ENCODE measurements at regions not wholly inside any gene's neighbourhood (a gene's known extent, or its start where the extent isn't known, plus 50 kb on each side); places are given as distances from the start of the nearest gene placed in this dataset.

DNA sequence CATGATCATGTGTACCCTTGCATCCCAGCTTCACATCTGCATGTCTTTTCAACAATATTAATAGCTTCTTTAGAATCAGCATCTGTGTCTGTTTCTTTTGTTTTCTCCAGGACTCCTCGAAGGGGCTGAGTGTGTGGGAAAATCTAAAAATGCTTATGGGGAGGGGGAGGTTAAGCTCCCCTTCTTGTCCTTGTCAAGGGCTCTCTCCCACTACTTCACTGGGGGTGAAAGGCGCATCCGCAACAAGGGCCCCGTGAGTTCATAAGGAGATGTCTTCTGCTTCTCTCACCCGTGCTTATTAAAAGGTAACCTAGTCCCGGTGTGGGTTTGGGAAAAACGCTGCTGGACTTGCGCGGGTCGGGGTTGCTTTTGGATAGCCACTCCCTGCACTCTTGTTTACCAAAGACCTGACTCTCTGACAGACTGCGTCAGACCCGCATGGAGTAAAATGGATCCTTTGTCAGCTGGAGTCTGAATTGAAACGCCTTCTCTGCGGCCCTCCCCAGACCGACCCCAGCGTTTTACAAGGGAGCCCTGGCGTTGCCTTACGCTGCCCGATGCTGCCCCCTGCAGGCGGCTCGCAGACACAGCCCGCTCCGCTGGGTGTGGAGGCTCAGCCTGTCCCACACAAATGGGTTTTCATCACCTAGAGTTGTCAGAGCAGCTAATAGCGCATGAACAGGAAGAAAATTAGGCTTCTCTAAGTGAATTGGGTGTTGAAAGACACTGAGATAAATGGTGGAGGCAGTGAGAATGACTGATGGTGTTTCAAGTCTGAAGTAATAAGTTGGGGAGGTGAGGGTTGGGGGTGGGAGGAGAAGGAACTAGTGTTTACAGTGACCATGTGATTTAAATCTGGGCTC, 53.8 kb downstream of the IER5 start:
- DNase-seq: peak; percentile 85

DNA sequence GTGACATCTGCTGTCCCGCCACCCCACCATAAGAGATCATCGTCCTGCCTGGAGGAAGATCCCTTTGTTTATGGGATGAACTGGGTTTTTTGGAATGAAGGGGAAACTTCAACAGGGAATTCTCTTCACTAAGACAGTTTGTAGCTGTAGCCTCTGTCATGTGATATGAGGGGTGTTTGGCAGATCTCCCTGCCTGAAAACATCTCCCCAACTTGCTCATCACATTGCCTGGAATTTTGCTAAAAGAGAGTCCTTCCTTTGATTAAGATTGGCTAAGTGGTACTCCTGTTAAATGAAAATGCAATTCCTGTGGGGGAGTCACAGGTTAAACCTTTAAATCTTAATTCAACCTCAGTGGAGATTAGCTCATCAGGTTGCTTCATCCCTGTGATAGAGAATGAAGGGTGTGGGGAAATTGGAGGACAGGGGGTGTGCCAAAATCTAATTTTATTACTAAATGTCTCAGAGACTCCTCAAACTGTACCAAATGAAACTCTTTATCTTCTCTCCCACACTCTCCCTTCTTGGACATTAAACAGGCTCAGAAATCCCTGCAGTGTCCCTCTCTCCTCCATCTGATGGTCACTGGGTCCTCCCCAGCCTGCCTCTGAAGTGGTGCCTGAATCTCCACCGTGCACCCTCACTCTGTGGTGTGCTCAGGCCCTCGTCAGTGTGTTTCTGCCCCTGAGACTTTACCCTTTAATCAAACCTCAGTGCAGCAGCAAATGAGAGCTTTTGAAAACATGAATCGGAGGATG, 54.8 kb downstream of the IER5 start:
- DNase-seq: no peak

DNA sequence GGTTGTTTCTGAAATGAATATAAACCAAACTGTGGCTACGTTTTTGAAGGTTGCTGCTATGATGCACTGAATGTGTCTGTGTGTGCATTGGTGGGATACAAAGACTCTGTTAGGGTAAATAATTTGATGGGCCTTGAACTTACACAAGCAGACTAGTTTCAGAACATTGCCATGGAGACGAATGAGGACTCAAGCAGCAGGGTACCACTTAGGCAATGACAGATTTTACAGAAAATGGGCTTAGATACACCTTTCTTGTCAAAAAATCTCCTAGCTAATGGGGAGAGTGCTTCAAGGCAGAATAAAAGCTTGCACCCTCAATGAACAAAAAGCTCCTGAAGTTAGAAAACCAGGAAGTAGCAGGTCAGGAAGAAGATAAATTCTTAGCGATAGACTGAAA, 55.7 kb downstream of the IER5 start:
- DNase-seq: no peak

DNA sequence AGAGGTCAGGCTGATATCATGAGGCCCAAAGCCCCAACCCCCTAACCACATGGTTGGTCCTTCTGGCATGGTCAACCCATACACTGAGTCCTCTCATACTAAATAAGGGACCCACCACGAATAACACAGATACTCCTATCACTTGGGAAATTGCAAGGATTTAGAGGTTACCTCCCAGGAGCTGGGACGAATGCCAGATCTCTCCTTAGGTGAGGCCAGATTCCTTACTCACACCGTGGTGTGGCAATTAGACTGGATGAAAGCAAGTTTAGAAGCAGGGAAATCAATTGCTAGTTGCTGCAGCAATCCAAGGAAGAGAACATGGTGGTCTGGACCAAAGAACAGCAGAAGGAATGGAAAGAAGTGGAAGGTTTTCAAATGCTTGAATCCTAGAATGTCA, 60.1 kb downstream of the IER5 start:
- no peak for DNase-seq

DNA sequence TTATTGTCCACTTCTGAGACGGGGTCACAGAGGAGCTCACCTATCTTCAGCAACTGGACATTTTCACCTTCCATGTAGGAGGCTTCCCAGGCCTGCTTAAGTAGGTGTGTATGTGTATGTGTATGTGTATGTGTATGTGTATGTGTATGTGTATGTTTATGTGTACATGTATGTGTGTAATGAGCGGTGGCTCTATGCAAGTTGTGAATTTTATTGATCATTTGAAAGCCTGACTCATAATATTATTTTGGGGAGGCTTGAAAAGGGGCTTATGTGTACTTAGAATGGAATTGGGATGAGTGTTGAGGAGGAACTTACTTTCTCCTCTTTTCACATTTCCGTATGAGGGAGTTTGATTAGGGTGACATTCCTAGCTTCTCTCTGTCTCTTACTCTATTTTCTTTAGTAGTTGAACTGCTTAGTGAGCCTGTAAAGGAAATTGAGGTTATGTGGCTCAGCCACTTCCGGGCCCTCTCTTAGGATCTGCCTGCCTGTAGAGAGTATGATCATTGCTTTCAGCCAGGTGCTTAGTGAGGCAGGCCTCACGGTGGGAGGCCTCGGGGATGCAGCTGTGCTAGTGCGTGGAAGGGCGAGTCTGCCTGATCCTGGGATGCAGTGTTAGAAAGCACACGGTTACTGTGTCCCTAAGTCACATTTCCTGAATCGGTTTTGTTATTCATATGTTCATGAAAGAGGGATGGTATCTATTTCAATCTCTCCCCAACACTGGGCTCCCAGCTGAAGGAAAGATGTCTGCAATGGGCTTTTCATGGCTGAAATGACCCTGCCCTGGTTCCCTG, 61.0 kb downstream of the IER5 start:
- DNase-seq: peak; percentile 76

DNA sequence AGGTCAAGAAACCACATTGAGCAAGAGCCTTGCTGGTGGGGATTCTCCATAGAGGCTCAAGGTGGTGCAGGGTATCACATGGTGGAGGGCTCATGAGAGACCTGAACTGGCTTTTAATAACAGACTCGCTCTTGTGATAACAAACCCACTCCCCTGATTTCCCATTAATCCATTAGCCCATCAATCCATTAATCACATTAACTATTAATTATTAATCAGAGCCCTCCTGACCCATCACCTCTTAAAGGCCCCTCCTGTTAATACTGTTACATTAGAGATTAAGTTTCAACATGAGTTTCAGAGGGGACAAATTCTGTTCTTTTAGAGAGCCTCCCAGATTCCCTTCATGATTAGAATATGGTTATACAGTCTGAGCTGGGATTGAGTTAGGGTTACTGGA, 61.8 kb downstream of the IER5 start:
- no peak for DNase-seq

DNA sequence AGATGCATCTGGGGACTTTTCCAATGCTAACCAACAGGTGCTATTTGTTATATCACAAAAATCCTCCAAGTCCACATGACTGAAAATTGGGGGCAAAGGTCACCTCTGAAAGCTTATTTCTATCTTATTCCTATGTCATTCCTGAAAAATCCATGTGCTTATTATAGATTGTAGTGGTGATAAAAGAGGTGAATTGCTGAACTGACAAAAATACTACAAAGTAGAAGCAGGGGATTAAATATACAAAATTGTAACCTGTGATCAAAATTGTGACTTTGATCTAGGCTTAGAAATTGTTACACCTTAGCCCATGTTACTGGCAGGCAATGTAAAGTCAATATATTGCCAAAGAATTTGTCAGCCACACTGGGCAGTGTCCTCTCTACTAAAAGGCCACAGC, 62.3 kb downstream of the IER5 start:
- no peak for DNase-seq

DNA sequence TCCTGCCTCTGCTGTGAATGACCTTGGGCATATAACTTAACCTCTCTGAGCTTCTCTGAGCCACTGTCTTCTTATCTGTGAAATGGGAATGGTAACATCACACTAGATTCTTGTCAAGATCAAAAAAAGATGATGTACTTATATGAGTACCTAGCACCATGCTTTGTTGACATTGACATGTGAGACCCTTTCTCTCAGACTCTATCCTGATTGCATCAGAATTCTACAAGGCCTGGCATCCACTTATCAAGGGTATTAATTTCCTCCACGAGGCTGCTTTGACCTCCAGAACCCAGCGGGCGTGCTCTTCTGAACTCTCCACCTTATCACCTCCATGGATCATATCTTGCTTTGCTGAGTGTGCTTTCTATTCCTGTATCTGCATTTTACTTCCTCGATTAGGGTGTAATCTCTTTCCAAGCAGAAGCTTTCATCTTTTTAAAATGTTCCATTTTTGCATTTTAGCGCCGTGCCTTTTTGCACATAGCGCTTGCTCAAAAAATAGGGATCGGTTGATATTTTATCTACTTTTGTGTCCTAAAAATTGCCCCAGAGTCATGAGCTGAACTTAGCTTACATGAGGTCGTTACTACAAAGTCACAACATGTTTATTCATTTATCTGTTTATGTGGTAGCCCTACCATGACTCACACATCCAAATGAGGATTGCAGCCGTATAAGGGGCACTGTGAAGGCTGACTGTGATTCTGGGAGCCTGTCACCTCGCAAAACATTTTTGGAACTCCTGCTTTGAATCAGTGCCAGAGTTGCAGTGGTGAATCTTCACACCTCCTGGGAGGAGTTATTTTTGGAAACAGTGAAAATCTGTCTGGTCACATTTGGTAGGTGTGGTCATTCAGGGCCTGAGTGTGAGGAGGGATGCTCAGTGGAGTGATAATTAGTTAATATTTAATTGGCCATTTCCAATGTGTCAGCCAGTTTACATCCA, 63.2 kb downstream of the IER5 start:
- no peak for DNase-seq

DNA sequence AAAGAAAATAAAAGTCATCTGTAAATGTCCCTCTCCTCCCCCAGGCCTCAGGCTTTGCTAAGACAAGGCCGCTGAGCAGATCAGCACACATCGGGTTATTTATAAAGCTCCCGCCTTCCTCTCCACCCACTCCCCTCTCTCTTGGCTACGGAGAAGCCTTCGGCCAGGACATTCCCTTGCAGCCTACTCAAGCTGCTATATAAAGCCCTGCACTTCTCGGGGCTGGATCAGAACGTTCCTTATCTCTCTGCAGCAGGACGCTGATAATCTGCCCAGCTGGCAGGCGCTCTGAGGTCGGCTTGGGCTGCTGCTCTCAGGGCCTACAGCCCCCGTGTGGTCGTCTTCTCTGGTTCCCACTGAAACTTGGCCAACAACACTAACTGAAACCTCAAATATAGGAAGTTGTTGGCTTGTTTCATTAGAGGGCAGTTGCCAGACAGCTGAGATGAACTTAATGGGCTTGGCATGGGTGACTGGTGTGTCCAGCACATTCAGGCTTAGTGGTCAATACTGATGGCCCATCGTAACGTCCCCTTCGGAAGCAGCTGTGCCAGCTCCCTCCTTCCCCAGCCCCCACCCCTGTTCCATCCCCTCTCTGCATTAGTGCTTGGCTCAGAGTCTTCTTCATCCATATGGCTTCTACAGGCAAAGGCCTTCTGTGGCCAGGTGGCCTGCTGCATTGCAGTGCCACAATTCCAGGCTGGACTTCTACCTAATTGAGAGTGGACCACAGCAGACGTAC, 64.6 kb downstream of the IER5 start:
- DNase-seq: peak; percentile 43

DNA sequence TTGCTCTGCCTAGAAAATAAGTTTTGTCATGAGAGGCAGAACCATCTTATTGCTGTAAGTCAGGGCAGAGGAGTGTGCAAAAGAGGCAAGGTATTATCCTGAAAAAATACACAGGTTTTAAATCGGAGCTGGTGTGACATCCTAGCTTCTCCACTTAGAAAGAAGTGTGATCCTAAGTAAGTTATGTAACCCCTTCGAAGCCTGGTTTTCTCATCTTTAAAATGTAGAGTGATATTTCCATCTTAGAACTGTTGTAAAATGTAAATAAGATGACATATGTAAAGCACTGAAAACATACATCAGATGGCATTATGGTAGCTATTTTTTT, 65.1 kb downstream of the IER5 start:
- no peak for DNase-seq

DNA sequence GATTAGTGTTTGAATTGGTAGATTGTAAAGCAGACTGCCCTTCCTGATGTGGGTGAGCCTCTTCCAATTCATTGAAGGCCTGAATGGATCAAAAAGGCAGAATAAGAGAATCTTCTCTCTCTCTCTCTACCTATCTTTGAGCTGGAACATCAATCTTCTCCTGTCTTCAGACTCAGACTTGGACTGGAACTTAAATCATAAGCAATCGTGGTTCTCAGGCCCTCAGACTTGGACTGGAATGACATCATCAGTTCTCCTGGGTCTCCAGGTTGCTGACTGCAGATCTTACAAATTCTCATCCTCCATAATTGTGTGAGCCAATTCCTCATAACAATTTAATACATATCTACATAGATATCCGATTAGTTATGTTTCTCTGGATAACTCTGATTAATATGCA, 66.8 kb downstream of the IER5 start:
- DNase-seq: no peak

DNA sequence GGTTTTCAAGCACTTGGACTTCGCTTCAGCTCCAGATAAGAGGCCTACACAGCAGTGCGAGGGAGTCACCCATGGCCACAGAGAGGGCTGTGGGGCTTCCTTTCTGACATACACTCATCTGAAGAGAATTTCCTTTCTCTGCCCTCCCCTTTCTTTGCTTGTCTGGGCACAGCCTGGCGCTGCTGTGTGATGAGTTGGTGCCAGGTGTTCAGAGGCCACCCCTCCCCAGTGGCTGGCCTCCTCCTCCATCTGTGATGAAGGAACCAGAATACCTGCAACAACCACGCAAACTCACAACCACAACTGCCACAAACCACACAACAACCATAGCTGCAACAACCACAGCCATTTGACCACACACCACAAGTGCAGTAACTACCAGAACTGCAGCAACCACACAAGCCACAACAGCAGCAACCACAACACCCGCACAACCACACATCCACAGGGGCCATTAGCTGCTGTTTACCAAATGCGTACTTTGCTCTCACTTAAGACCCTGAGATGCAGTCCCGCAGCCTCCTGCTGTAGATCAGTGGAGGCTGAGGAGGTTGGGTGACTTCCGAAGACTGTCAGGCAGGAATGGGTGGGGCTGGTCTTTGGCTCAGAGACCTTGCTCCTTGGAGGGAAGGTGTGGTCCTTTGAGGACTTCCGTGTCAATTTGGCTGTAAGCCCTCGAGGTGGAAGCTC, 71.1 kb downstream of the IER5 start:
- DNase-seq: peak; percentile 65

DNA sequence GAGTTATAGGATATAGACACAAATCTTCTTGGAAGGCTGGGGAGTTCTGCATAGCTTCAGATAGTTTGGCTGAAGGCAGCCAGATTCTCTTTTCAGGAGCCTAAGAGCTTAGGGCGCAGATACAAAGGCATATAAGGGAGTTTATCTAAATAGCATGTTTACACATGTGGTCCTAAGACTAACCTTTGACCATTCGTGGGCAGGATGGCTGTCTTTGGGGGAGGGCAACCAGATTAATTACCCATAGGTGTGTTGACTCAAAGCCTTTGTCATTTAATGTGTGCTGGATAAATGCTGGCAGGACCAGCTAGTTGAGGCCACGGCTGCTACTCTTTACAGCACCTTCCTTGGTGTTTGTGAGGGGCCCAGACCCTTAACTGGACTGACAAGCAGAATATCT, 71.8 kb downstream of the IER5 start:
- DNase-seq: no peak

DNA sequence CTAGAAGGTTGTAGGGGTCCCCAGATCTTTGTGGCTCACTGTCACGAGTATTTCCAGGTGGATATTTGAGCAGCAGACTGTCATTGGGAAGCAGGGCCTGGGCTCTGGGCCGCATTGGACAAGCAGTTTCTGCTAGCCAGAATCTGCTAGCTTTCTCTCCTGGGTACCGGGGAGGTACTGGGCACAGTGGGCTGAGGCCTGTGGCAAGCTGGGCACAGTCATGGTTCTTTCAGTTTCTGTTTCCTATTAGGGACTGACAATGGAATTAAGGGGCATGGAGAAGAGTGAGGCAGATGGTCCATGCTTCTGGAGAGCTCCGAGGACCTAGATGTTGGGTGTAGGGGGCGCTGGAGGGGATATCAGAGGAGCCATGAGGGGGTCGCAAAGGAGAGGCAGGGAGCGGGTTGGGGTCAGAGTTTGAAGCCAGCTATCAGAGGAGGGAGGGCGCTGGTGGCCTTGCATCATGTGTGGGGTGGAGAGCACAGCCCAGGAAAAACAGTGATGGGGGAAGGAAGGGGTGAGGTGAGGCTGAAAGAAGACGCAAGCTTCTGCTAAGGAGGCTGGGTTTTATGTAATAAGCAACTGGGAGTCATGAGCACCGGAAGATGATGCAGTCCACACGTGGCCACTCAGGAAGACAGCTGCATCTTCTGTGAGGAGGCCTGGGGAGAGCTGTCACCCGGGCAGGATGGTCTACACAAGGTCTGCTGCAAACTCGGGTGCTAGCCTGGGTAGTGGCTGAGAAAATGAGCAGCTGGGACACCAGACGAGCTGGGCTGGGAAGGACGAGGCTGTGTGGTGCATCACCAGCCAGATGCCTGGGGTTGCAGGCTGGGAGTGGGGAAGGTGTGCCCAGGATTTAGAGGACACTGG, 72.7 kb downstream of the IER5 start:
- peak; percentile 58 for DNase-seq

DNA sequence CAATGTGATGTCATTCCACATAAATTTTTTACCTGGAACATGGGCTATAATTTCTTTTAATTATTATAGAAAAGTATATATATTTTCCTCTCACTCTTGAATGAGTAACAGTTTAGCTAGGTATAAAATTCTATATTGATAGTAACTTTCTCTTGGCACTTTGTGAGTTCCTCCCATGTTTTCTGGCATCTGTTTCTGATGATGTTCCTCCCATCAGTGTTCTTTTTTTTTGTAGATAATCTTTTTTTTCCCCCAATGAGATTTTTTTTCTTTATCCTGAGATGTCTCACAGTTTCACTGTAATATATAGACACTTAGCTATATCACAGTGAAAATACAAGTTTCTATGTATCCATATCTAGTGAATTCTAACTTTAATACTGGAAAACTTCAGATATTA, 75.2 kb downstream of the IER5 start:
- no peak for DNase-seq

DNA sequence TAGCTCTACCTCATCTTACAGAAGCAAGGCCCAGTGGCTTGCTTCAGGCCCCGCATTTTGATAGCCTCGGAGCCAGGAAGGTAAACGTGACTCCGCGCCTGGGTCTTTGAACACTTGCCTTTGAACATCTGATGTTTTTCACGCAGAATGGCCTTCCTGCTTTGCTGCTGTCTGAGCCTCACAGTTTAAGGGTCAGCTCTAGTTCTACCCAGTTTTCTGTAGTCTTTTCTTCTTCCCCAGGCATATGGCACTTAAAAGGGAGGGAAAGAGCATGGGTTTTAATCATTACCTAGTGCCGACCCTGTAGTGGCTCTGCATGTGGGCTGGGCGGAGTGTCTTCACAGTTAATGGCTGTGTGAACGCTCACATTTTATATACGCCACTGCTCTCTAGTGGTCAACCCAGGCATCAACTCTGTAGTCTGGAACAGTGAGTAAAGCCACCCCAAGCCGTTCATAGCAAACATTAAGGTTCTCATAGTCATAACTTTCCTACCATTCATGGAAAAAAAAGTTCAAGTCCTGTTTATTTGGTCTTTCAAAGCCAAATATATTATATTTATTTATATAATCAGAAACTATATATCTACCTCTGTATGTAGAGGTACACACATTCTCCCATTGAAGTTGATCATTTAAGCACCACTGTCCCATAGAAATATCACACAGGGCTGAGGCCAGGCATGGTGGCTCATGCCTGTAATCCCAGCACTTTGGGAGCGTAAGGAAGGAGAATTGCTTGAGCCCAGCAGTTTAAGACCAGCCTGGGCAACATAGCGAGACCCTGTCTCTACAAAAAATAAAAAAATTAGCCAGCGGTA, 78.1 kb downstream of the IER5 start:
- peak; percentile 67 for DNase-seq

DNA sequence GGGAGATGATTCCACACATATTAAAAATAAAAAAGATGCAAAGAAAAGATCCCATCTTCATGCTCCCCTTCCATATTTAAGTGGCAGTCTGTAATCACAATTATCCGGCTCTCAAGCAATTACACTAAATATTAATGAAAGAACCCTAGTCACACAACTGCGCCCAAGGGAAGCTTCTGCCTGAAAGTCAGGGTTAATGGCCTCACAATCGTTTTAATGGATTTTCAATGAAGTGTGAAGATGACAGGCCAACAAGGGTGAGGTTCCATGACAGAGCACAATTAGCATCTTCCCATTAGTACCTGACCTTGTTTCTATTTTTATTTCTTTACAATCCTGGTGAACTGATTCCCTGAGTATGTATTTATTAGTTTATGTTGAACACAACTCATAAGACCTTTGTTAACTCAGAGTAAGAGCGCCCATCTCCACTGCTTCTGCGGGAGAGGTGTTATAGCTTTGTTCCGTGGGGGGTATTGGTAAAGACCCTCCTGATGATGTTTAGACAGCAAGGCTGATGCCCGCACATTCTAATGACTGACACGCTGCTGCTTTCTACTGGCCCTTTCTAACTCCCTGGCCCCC, 80.9 kb downstream of the IER5 start:
- no peak for DNase-seq

DNA sequence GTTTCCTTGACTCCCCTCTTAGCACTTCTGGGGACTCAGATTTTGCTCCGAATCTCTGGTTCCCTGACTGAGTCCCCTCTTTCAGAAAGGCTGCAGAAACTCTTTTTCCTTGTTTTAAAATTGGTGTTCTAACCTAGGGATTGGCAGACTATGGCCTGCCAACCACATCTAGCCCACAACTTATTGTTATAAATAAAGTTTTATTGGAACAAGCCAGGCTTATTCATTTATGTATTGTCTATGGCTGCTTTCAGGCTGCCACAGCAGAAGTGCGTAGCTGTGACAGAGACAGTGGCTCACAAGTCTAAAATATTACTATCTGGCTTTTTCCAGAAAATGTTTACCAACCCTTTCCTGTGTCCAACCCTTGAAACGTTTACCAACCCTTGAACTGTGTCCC, 81.7 kb downstream of the IER5 start:
- DNase-seq: no peak

DNA sequence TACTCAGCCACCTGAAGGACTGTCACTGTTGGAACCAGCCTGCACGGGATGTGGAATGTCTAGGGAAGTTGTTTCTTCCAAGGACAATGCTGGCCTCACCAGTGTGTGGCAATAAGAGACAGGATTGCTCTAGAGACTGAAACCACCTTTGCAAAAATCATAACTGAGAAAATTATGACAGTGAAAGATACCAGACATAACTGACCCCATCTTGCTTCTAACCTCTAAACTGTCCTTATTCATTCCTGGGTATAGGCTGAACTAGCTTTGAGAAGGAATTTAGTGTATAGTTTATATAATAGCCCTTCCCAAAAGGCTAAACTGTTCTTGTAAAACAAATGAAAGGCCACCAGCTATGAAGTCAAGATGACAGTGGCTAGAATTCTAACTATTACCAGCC, 83.6 kb downstream of the IER5 start:
- no peak for DNase-seq

Data from CD4-positive, alpha-beta T cell treated with Interleukin-15 for 1 hour (primary cell).